ENCODE measurements at regions not wholly inside any gene's neighbourhood (a gene's known extent, or its start where the extent isn't known, plus 50 kb on each side); places are given as distances from the start of the nearest gene placed in this dataset.

DNA sequence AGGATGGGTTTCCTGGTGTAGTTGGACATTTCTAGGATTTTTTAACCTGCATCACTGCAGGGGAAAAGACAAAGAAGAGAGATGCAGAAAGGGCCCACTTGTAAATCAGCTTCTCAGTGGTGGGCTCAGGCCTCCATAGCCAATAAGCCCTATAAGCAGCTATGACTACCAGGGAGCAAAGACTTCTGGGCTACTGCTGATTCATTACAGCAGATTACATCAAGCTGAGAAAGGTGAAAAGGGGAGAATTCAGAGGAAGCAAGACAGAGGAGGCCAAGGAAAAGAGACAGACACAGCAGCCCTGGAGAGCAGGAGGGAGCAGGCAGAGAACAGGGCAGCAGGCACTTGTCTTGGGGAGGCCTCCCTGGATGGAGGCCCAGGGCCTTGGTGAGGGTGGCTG lies 95.2 kb downstream of the KCNA5 start:
- TF ChIP-seq, protein P1, sequence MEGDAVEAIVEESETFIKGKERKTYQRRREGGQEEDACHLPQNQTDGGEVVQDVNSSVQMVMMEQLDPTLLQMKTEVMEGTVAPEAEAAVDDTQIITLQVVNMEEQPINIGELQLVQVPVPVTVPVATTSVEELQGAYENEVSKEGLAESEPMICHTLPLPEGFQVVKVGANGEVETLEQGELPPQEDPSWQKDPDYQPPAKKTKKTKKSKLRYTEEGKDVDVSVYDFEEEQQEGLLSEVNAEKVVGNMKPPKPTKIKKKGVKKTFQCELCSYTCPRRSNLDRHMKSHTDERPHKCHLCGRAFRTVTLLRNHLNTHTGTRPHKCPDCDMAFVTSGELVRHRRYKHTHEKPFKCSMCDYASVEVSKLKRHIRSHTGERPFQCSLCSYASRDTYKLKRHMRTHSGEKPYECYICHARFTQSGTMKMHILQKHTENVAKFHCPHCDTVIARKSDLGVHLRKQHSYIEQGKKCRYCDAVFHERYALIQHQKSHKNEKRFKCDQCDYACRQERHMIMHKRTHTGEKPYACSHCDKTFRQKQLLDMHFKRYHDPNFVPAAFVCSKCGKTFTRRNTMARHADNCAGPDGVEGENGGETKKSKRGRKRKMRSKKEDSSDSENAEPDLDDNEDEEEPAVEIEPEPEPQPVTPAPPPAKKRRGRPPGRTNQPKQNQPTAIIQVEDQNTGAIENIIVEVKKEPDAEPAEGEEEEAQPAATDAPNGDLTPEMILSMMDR (conservative IDR thresholded peaks at IDR 0.05 in 1 of 2, IDR thresholded peaks at IDR 0.05 in 1 of 2; ENCODE audit: extremely low read depth in 1 of 2, insufficient read depth in 1 of 2, low read depth in 1 of 2, low read length in 2 of 2) = no peak
- TF ChIP-seq EZH2 (IDR thresholded peaks at IDR 0.05; ENCODE audit: borderline replicate concordance, low read length) = no peak
